Omental fat pad (tissue), 3 donors: ENCODE measurements at regions not wholly inside any gene's neighbourhood (a gene's known extent, or its start where the extent isn't known, plus 50 kb on each side); places are given as distances from the start of the nearest gene placed in this dataset.

Experiments
- ATAC-seq: fragments of 150-250 bp; one replicate; pipeline ENCODE4 v1.9.1; 2016; ENCODE audit warnings: mild to moderate bottlenecking, moderate library complexity; ENCODE audit not compliant: low FRiP score
- DNase-seq: peaks from one replicate; pipeline ENCODE4 v3.0.0-alpha.2; 2019; ENCODE audit warnings: low spot score
- CTCF ChIP-seq, 3 donors: fragments of 450-650 bp; IDR thresholded peaks; one replicate each; pipeline ENCODE4 v1.5.1; 2016 to 2017; ENCODE audit warnings: antibody characterized with exemption in 3 of 3, mild to moderate bottlenecking in 3 of 3, moderate library complexity in 2 of 3

GRCh38 chr3:40845447-40845846 is 320.7 kb downstream of the ZNF621 start:
- no peak for TF ChIP-seq CTCF (IDR thresholded peaks at IDR 0.05)
- no peak for DNase-seq
- ATAC-seq: no peak

DNA sequence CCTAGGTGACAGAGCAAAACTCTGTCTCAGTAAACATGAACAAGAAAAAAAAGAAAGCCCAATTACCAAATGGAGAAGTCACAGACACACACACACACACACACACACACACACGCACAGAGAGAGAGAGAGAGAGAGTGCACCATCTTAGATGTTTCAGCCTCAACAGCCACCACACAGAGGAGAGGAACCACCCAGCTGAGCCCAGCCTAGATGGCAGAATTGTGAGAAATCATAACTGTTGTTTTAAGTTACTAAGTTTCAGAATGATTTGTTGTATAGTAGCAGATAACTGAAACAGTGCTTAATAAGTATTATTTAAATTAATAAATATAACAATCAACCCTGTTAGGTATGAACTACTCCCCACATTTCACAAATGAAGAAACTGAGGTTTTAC is 321.2 kb downstream of the ZNF621 start:
- TF ChIP-seq CTCF (IDR thresholded peaks at IDR 0.05): no peak
- ATAC-seq: no peak
- no peak for DNase-seq

- DNase-seq (no peak), ATAC-seq (no peak)
- TF ChIP-seq CTCF (IDR thresholded peaks at IDR 0.05): no peak
Observed at GRCh38 chr3:40846451-40846850, 321.7 kb downstream of the ZNF621 start.

GRCh38 chr3:40847551-40847992 is 322.8 kb downstream of the ZNF621 start:
- no peak for ATAC-seq
- TF ChIP-seq CTCF (IDR thresholded peaks at IDR 0.05): no peak
- no peak for DNase-seq

DNA sequence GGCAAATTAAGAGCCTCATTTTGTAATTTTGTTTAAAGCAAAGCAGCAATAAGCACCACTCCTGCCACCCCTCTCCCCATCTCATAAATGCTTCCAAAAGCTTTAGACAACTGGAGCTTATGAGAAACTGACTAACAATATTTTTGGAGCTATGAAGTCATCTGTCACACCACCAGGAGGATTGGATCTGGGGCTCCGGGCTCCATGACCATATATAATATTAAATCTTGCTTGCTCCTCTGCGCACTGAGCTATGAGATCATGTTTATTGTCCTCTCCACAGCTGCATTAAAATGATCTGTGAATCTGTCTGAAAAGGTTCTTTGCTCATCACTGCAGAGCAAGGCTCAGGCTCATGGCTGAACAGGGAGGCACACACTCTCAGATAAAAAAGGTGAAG is 323.7 kb downstream of the ZNF621 start:
- ATAC-seq: no peak
- TF ChIP-seq CTCF (IDR thresholded peaks at IDR 0.05): no peak
- DNase-seq: no peak

DNA sequence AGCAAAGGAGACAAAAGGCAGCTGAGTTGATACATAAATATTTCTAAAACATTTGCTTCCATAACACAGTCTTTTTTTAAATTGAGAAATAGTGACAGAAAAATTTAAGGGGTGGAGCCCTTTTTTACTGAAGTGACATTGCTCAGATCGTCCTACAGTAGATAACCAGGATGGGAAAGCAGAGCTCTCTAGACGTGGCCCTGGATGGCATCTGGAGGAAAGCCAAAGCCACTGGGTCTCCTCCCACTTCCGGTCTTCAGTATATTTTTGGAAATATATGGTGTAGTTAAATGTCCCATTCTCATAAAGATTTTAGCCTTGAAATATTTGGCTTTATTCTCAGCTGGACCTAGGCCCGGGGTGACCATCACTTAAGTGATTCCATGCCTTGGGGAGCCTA is 326.1 kb downstream of the ZNF621 start:
- TF ChIP-seq CTCF (IDR thresholded peaks at IDR 0.05): no peak

GRCh38 chr3:40851836-40852235 is 327.1 kb downstream of the ZNF621 start:
- TF ChIP-seq CTCF (IDR thresholded peaks at IDR 0.05): no peak
- DNase-seq (no peak), ATAC-seq (no peak)

More for the DNA sequence above, 326.1 kb downstream of the ZNF621 start:
- ATAC-seq (no peak), DNase-seq (no peak)
